ENCODE measurements at regions not wholly inside any gene's neighbourhood (a gene's known extent, or its start where the extent isn't known, plus 50 kb on each side); places are given as distances from the start of the nearest gene placed in this dataset.

GRCh38 chr7:21028186-21028585, 241.5 kb upstream of the SP8 start:
- DNase-seq (ENCODE audit: extremely low read depth in 1 of 2, low read depth in 1 of 2): no peak

- no peak for DNase-seq (ENCODE audit: extremely low read depth in 1 of 2, low read depth in 1 of 2)
Observed at GRCh38 chr7:21028599-21028998, 241.9 kb upstream of the SP8 start.

GRCh38 chr7:21029006-21029405, 242.3 kb upstream of the SP8 start:
- DNase-seq (ENCODE audit: extremely low read depth in 1 of 2, low read depth in 1 of 2): no peak

GRCh38 chr7:21030237-21030871, 243.7 kb upstream of the SP8 start:
- DNase-seq (ENCODE audit: extremely low read depth in 1 of 2, low read depth in 1 of 2): no peak

GRCh38 chr7:21041252-21041651, 254.6 kb upstream of the SP8 start:
- no peak for DNase-seq (ENCODE audit: extremely low read depth in 1 of 2, low read depth in 1 of 2)

GRCh38 chr7:21041666-21042065, 255.0 kb upstream of the SP8 start:
- no peak for DNase-seq (ENCODE audit: extremely low read depth in 1 of 2, low read depth in 1 of 2)

GRCh38 chr7:21044384-21044783, 257.7 kb upstream of the SP8 start:
- no peak for DNase-seq (ENCODE audit: extremely low read depth in 1 of 2, low read depth in 1 of 2)

- DNase-seq (ENCODE audit: extremely low read depth in 1 of 2, low read depth in 1 of 2): no peak
Observed at GRCh38 chr7:21044913-21045568, 258.4 kb upstream of the SP8 start.

GRCh38 chr7:21051865-21052264, 265.2 kb upstream of the SP8 start:
- DNase-seq (ENCODE audit: extremely low read depth in 1 of 2, low read depth in 1 of 2): no peak

- DNase-seq (ENCODE audit: extremely low read depth in 1 of 2, low read depth in 1 of 2): no peak
Observed at GRCh38 chr7:21054427-21055112, 267.9 kb upstream of the SP8 start.

GRCh38 chr7:21059069-21059468, 272.4 kb upstream of the SP8 start:
- no peak for DNase-seq (ENCODE audit: extremely low read depth in 1 of 2, low read depth in 1 of 2)

GRCh38 chr7:21063106-21063505, 276.4 kb upstream of the SP8 start:
- DNase-seq (ENCODE audit: extremely low read depth in 1 of 2, low read depth in 1 of 2): no peak

GRCh38 chr7:21064698-21065648, 278.3 kb upstream of the SP8 start:
- no peak for DNase-seq (ENCODE audit: extremely low read depth in 1 of 2, low read depth in 1 of 2)

- DNase-seq (ENCODE audit: extremely low read depth in 1 of 2, low read depth in 1 of 2): no peak
Observed at GRCh38 chr7:21066221-21066620, 279.5 kb upstream of the SP8 start.

GRCh38 chr7:21067216-21067615, 280.5 kb upstream of the SP8 start:
- DNase-seq (ENCODE audit: extremely low read depth in 1 of 2, low read depth in 1 of 2): no peak

- no peak for DNase-seq (ENCODE audit: extremely low read depth in 1 of 2, low read depth in 1 of 2)
Observed at GRCh38 chr7:21070571-21071090, 283.9 kb upstream of the SP8 start.

GRCh38 chr7:21071561-21072501, 285.1 kb upstream of the SP8 start:
- no peak for DNase-seq (ENCODE audit: extremely low read depth in 1 of 2, low read depth in 1 of 2)

GRCh38 chr7:21076054-21076453, 289.4 kb upstream of the SP8 start:
- no peak for DNase-seq (ENCODE audit: extremely low read depth in 1 of 2, low read depth in 1 of 2)

- DNase-seq (ENCODE audit: extremely low read depth in 1 of 2, low read depth in 1 of 2): no peak
Observed at GRCh38 chr7:21076574-21076973, 289.9 kb upstream of the SP8 start.

GRCh38 chr7:21077602-21078001, 290.9 kb upstream of the SP8 start:
- DNase-seq (ENCODE audit: extremely low read depth in 1 of 2, low read depth in 1 of 2): no peak
